ENCODE measurements at regions not wholly inside any gene's neighbourhood (a gene's known extent, or its start where the extent isn't known, plus 50 kb on each side); places are given as distances from the start of the nearest gene placed in this dataset.

GRCh38 chr4:18081708-18082107 is 60.2 kb upstream of the LCORL start:
- DNase-seq = no peak

DNA sequence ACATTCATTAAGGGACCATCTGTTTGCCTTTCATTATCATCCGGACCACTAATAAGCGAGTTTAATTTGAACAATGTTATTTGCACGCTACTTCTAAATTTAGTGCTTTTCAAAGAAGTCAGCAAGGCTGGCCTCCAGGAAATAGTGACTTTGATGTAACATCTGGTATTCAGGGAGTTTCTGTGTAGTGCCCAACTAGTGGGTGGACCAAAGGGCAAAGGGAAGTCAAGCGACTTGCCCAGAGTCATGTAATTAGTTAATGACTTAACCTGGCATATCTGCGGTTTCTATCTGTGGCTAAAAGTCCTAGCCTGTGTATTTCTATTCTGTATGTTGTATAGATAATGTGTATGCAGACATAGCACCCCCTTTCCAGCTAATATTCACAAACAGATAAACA is 56.3 kb upstream of the LCORL start:
- DNase-seq = no peak

DNA sequence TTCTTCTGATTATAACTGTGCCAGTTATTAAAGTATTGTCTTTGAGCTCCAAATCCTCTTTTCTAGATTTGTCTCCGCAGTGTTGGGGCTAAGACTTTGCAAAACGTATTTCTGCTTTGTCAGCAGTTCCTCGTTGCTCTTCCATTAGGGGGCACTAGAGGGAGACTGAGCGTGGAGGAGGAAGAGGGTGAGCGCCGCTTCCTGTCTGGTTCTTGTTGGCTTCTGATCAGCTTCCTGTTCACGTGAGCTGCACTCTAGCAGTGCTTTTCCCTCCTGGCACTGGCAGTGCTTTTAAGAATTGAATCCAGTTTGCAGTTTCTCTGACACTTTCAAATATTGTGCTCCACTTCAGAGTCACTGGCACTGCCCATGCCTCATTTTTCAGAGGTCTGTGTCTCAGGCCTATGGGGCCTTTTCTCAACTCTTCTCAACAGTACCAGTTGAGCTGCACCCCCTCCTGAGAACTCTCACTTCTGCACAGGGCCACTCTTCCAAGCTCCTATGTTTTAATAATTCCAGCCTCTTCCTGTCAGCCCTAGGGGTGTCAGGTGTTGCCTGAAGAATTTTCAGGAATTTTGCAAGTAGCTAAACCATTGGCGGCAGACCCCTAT is 54.4 kb upstream of the LCORL start:
- DNase-seq = no peak

DNA sequence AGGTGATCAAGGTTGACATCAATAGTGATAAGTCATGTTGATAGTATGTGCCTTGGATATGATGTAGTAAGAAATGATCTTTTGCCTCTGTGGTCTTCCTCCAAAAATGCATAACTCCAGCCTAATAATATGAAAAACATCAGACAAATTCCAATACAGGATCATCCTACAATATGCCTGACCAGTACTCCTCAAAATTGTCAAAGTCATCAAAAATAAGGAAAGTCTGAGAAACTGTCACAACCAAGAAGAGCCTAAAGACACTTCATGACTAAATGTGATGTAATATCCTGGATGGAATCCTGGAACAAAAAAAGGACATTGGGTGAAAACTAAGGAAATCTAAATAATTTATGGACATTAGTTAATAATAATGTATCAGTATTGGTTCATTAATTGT is 50.3 kb upstream of the LCORL start:
- DNase-seq = no peak

All from DMS 273 treated with DMSO at 0.1 percent for 48 hours (cell line).